Smooth muscle cell (in vitro differentiated cells): ENCODE measurements at regions not wholly inside any gene's neighbourhood (a gene's known extent, or its start where the extent isn't known, plus 50 kb on each side); places are given as distances from the start of the nearest gene placed in this dataset.

Source experiments
- DNase-seq: peaks from one replicate; lab custom pipeline; 2025; ENCODE audit not compliant: unreplicated experiment; lab: John Stamatoyannopoulos, UW
- H2AFZ ChIP-seq: fragments of 200-600 bp; sonication (generic); 2 replicates; pipeline ENCODE4 v1.6.0; 2016; ENCODE audit warnings: antibody characterized with exemption, low read depth, mild to moderate bottlenecking
- H3F3A ChIP-seq: fragments of 200-600 bp; sonication (generic); 2 replicates; pipeline ENCODE4 v1.6.0; 2017; ENCODE audit warnings: antibody characterized with exemption, low read depth
- H3K27ac ChIP-seq: fragments of 200-600 bp; sonication (generic); 2 replicates; pipeline ENCODE4 v1.5.1; 2016; ENCODE audit warnings: low read depth, mild to moderate bottlenecking
- H3K27me3 ChIP-seq: fragments of 200-600 bp; sonication (generic); 2 replicates; pipeline ENCODE4 v1.6.1; 2016; ENCODE audit warnings: low read depth, mild to moderate bottlenecking
- H3K36me3 ChIP-seq: fragments of 200-600 bp; sonication (generic); 2 replicates; pipeline ENCODE4 v1.5.1; 2016; ENCODE audit warnings: low read depth
- H3K4me1 ChIP-seq: fragments of 200-600 bp; sonication (generic); 2 replicates; pipeline ENCODE4 v1.5.1; 2016; ENCODE audit warnings: low read depth
- H3K4me2 ChIP-seq: fragments of 200-600 bp; sonication (generic); 2 replicates; pipeline ENCODE4 v1.6.0; 2016; ENCODE audit warnings: mild to moderate bottlenecking
- H3K4me3 ChIP-seq: fragments of 200-600 bp; sonication (generic); 2 replicates; pipeline ENCODE4 v1.5.1; 2016; ENCODE audit warnings: mild to moderate bottlenecking
- H3K79me2 ChIP-seq: fragments of 200-600 bp; sonication (generic); 2 replicates; pipeline ENCODE4 v1.6.0; 2016; ENCODE audit warnings: low read depth, mild to moderate bottlenecking
- H3K9ac ChIP-seq: fragments of 200-600 bp; sonication (generic); 2 replicates; pipeline ENCODE4 v1.6.0; 2016; ENCODE audit warnings: low read depth
- H3K9me3 ChIP-seq: fragments of 200-600 bp; sonication (generic); replicated peaks from 2 replicates; pipeline ENCODE4 v1.5.1; 2016; ENCODE audit warnings: low read depth
- H4K20me1 ChIP-seq: fragments of 200-600 bp; sonication (generic); 2 replicates; pipeline ENCODE4 v1.6.0; 2016; ENCODE audit warnings: low read depth
- CTCF ChIP-seq: fragments of 200-600 bp; sonication (generic); IDR thresholded peaks from 2 replicates; pipeline ENCODE4 v1.5.1; 2017; ENCODE audit warnings: borderline replicate concordance, mild to moderate bottlenecking, antibody characterized with exemption; ENCODE audit not compliant: insufficient read depth, poor library complexity, severe bottlenecking
- WGBS: methylation state at CpG from one replicate; pipeline ENCODE4 v1.1.7; 2016; ENCODE audit warnings: low lambda C conversion rate; 5-methylcytosine and 5-hydroxymethylcytosine counted together

- Histone ChIP-seq H3K4me2 (no peak overlapping the region), H3K4me1 (peaks cover 8% of the 10 kb centered on the region), H3K4me3 (no peak overlapping the region), H4K20me1 (no peaks in the 10 kb centered on the region), H3K36me3 (no peaks in the 10 kb centered on the region), H3F3A (no peaks in the 10 kb centered on the region), H3K9me3 (no peaks in the 10 kb centered on the region), H3K27ac (no peak overlapping the region), H3K79me2 (no peaks in the 10 kb centered on the region), H3K9ac (no peak overlapping the region), H2AFZ (no peak overlapping the region), H3K27me3 (no peaks in the 10 kb centered on the region)
- 72% methylated on average over 1 of the region's 1 CpG for WGBS
- TF ChIP-seq CTCF: no peak
- no peak for DNase-seq
These were observed 298.2 kb upstream of the NXPH2 start for GRCh38 chr2:139078376-139078775.

- peaks cover 8% of the 10 kb centered on the region for H3K4me1 ChIP-seq
- no peak for TF ChIP-seq CTCF
These were observed 297.0 kb upstream of the NXPH2 start for GRCh38 chr2:139077099-139077737.

GRCh38 chr2:139067874-139068273 is 287.7 kb upstream of the NXPH2 start:
- Histone ChIP-seq H3K4me1 (no peaks in the 10 kb centered on the region), H2AFZ (no peak overlapping the region), H3K4me3 (no peak overlapping the region), H3K27ac (no peak overlapping the region), H3K27me3 (no peaks in the 10 kb centered on the region), H3K36me3 (no peaks in the 10 kb centered on the region), H3K9me3 (no peaks in the 10 kb centered on the region), H3K4me2 (no peak overlapping the region), H3K79me2 (no peaks in the 10 kb centered on the region), H3F3A (no peaks in the 10 kb centered on the region), H3K9ac (no peak overlapping the region), H4K20me1 (no peaks in the 10 kb centered on the region)
- no peak for DNase-seq
- 76% methylated on average over 1 of the region's 1 CpG for WGBS
- TF ChIP-seq CTCF: no peak

More at GRCh38 chr2:139077099-139077737, 297.0 kb upstream of the NXPH2 start:
- Histone ChIP-seq H3K9ac (no peak overlapping the region), H3K79me2 (no peaks in the 10 kb centered on the region), H3F3A (no peaks in the 10 kb centered on the region), H3K9me3 (no peaks in the 10 kb centered on the region), H3K27me3 (no peaks in the 10 kb centered on the region), H3K36me3 (no peaks in the 10 kb centered on the region), H3K4me3 (no peak overlapping the region), H3K27ac (no peak overlapping the region), H3K4me2 (no peak overlapping the region), H4K20me1 (no peaks in the 10 kb centered on the region), H2AFZ (no peak overlapping the region)
- DNase-seq: no peak

DNA sequence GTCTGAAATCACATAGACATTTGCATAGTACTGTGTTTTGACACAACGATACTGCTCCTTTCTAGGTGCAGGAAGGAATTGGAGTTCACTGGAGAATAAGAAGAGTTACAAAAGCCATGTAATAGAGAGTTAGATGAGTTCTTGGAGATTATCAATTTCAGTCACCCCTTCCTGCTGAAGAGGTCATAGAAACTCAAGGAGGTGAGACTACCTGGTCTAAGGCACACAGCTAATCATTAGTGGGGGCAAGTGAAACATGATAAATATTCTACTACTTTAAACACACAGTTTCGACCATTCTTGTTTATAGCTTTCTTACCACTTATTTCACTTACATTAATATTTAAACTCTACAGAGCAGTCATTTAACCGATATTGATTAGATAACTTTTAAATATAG is 286.9 kb upstream of the NXPH2 start:
- Histone ChIP-seq H3K36me3 (no peaks in the 10 kb centered on the region), H3K9ac (no peak overlapping the region), H3K4me3 (no peak overlapping the region), H3K79me2 (no peaks in the 10 kb centered on the region), H3K4me2 (no peak overlapping the region), H3F3A (no peaks in the 10 kb centered on the region), H3K9me3 (no peaks in the 10 kb centered on the region), H4K20me1 (no peaks in the 10 kb centered on the region), H3K27me3 (no peaks in the 10 kb centered on the region), H3K4me1 (no peaks in the 10 kb centered on the region), H2AFZ (no peak overlapping the region), H3K27ac (no peak overlapping the region)
- DNase-seq: no peak
- 95% methylated on average over 3 of the region's 3 CpGs for WGBS
- no peak for TF ChIP-seq CTCF
